K562 (cell line): ENCODE measurements at regions not wholly inside any gene's neighbourhood (a gene's known extent, or its start where the extent isn't known, plus 50 kb on each side); places are given as distances from the start of the nearest gene placed in this dataset.

Experiments used
- MAZ ChIP-seq, 2 experiments: fragments of 450-650 bp in 1 of 2; sonication (generic) in 1 of 2; formaldehyde crosslinking; IDR thresholded peaks in 1 of 2; conservative IDR thresholded peaks in 1 of 2; 2 replicates each; pipeline versions ENCODE4 v1.4.0 to v1.5.0; 2020; ENCODE audit warnings: mild to moderate bottlenecking in 1 of 2, missing genetic modification reagents in 1 of 2
- TEAD4 ChIP-seq, 2 experiments: sonication (generic) in 1 of 2; formaldehyde crosslinking in 1 of 2; IDR thresholded peaks; 2 replicates each; pipeline versions ENCODE4 v1.6.1 to v1.8.0; 2012 to 2022; ENCODE audit warnings: borderline replicate concordance in 1 of 2, inconsistent platforms in 1 of 2, low read length in 1 of 2, mild to moderate bottlenecking in 1 of 2, missing genetic modification reagents in 1 of 2
- ZNF76 ChIP-seq: fragments of 250-450 bp; sonication (Bioruptor Pico); IDR thresholded peaks from 2 replicates; pipeline ENCODE4 v1.4.0; 2020; ENCODE audit warnings: mild to moderate bottlenecking, moderate library complexity, borderline replicate concordance
- TF ChIP-seq, protein P1 (sequence below): sonication (generic); formaldehyde crosslinking; IDR thresholded peaks from 2 replicates; pipeline ENCODE4 v1.9.0; 2022; ENCODE audit warnings: mild to moderate bottlenecking, missing genetic modification reagents

GRCh38 chr6:150490586-150490985 is 109.1 kb upstream of the PLEKHG1 start:
- no peak for TF ChIP-seq TEAD4 (IDR thresholded peaks at IDR 0.05; ENCODE audit: low read length)
- TF ChIP-seq TEAD4 (CRISPR knock-in tag; IDR thresholded peaks at IDR 0.05; ENCODE audit: borderline replicate concordance) = no peak
- TF ChIP-seq MAZ (CRISPR knock-in tag; conservative IDR thresholded peaks at IDR 0.05 in 1 of 2, IDR thresholded peaks at IDR 0.05 in 1 of 2) = no peak
- TF ChIP-seq, protein P1, sequence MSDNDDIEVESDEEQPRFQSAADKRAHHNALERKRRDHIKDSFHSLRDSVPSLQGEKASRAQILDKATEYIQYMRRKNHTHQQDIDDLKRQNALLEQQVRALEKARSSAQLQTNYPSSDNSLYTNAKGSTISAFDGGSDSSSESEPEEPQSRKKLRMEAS (CRISPR knock-in tag) = no peak
- TF ChIP-seq ZNF76 (CRISPR knock-in tag) = no peak
